GM13976 (cell line): ENCODE measurements at regions not wholly inside any gene's neighbourhood (a gene's known extent, or its start where the extent isn't known, plus 50 kb on each side); places are given as distances from the start of the nearest gene placed in this dataset.

Source experiments
- DNase-seq: peaks from one replicate; pipeline ENCODE4 v3.0.0; 2012; ENCODE audit warnings: low spot score
- in situ Hi-C: fragments of 300-500 bp; cut with MboI; formaldehyde crosslinking; loops from one replicate; pipeline ENCODE4 v1.12.0; 2022; ENCODE audit warnings: low sequenced_read_pairs, mixed read lengths, inconsistent platforms; ENCODE audit not compliant: unreplicated experiment
- TF ChIP-seq, protein P1 (sequence below): IDR thresholded peaks from 2 replicates; pipeline ENCODE4 v1.5.1; 2012; ENCODE audit warnings: borderline replicate concordance, mild to moderate bottlenecking; ENCODE audit not compliant: insufficient read depth; ENCODE audit errors: extremely low read depth, missing control alignments, control extremely low read depth

DNA sequence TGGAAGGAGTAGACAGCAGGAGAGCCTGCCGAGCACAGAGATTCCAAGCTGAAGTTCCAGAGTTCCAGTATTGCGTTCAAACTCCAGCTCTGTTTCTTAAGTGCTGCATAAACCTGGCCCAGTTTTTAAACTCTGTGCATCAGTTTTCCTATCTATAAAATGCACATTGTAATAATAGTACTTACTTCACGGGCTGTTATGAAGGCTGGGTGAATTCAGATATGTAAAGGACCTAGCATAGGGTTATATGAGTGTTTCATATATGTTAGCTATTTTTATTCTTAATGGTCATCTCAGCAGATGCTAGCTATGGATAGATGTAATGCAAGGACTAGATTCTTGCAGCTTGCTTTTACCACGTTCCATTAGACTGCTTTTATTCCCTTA is 293.1 kb upstream of the SEMA3C start:
- TF ChIP-seq, protein P1, sequence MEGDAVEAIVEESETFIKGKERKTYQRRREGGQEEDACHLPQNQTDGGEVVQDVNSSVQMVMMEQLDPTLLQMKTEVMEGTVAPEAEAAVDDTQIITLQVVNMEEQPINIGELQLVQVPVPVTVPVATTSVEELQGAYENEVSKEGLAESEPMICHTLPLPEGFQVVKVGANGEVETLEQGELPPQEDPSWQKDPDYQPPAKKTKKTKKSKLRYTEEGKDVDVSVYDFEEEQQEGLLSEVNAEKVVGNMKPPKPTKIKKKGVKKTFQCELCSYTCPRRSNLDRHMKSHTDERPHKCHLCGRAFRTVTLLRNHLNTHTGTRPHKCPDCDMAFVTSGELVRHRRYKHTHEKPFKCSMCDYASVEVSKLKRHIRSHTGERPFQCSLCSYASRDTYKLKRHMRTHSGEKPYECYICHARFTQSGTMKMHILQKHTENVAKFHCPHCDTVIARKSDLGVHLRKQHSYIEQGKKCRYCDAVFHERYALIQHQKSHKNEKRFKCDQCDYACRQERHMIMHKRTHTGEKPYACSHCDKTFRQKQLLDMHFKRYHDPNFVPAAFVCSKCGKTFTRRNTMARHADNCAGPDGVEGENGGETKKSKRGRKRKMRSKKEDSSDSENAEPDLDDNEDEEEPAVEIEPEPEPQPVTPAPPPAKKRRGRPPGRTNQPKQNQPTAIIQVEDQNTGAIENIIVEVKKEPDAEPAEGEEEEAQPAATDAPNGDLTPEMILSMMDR: no peak
- in situ Hi-C loops: no loop called here
- no peak for DNase-seq

DNA sequence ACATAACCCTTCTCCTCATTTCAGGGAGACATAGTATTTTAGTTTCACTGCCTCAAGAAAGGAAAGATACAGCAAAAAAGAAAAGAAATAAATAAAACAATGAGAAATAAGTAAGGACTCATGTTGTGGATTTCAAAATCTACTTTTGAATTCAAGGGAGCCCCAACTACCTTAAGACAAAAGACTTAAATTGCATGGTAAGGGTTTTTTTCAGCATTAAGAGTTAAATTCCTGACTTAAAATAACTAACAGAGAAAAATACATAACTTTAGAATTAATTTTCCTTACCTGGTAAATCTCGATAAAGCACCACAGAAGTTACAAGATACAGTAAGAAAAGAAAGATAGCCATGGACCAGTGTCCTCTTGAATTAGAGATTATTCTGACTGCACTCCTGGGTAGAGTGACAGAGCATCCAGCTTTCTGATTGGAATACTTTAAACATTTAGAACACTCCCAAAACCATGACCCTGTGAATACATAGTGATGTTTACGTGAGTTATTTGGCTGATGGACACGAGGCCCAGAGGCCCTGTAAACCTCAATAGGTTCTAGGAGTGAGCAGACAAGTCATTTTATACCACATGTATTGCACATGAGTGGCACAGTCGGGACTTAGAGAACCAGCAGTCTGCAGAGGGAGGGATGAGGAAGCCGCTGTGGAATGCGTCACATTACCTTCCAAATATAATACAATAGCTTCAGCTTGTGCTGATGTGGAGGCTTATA is 292.5 kb upstream of the SEMA3C start:
- in situ Hi-C loops: no loop called here
- TF ChIP-seq, protein P1: no peak

DNA sequence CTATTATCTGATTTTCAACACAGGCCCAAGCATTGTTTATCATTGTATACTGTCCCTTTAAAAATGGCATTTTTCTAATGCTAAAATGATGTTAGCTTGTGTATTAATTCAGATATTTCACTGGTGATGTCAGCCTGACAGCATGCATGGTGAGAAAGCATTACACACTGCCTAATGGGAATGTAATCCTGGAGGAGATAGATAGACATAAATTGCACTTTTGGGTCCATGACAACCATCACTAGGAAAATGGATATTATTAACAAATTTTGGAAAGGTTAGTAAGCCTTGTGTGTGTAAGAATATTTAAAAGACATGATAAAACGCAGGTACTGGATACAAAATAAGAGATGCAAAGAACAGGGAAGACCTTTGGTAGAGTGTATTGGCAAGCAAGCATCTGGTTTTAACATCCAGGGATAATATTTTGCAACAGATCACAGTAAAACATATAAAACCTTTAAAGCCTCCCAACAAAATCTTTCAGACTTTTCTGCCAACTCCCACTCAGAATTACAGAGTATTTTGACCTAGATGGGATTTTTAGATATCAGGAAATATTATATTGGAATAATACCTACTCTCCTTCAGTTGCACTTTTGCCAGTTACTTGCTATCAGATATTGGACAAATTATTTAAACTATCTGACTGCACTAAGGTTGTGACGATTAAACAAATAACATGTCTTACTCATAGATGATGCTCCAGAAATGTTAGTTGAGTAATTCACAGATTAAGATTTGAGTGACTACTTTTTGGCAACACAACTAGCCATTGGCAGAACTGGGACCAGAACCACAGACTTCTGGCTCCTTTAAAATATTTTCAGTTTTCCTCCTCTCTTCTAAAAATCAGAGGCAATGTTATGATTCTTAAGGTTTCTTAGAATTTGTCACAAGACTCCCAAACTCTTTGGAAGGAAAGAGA is 291.6 kb upstream of the SEMA3C start:
- no peak for DNase-seq
- in situ Hi-C loops: no loop called here
- TF ChIP-seq, protein P1: no peak

More for the DNA sequence above, 292.5 kb upstream of the SEMA3C start:
- no peak for DNase-seq

DNA sequence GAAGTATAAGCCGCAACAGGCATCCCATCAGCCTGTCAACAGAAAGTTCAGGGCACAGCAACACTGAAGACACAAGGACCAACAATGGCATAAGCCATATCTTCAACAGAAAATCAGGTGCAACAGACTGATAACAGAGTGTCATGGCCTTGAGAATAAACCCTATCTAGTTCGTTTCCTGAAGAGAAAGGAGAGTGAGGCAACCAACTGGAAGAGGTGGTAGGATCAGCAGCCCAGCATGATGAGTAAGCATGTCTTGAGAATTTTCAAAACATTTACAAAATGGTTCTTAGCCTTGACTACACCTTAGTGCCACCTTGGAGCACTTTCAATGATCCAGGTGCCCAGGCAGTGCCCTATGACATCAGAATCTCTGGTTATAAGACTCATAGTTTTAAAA is 290.2 kb upstream of the SEMA3C start:
- DNase-seq: no peak
- in situ Hi-C loops: no loop called here

DNA sequence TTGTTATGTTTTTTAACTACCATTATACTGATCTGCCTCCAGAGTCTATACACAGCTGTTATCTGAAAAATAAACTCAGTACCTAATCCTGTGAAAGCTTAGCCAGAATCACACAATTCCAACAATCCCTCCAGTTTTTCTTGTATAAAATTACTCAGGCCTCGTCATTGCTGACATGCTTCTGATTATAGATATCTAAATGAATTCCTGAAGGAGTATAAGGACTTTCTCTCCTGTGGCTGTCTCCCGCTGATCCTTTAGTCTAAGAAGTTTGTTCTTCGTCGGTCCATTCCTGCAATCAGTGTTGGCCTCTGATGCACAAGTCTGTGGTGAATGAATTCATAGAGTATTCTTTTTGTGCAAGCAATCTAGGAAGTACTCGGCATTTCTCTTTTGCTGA is 288.9 kb upstream of the SEMA3C start:
- TF ChIP-seq, protein P1: no peak
- no peak for DNase-seq
- in situ Hi-C loops: no loop called here

More for the DNA sequence above, 290.2 kb upstream of the SEMA3C start:
- TF ChIP-seq, protein P1: no peak

DNA sequence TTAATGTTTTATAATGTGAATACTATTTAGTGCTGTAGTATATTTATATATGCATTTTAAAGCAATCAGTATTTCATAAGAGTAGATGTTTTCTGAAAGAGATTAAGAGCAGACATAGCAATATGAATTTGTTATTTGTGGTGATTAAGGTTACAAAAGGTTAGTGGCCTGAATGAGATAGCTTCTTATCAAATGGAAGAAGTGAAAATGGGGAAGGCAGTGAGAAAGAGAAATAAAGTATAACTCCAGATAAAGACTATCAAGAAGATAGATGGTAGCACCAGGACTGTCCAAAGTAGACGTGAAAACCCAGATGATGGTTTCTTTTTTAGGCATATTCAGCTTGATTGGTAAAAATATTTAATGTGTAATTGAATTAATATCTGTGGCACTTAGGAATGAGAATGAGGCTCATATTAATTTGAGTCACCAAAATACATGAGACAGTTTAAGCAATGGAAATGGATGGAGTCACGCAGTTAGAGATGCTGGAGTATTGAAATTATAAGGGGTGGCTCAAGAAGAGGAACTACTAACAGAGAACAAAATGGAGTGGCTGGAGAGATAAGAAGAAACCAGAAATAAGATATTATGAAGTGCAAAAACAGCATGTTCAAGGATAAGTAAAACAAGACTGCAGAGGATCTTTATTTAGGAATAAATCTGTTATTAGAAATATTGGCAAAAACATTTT is 288.0 kb upstream of the SEMA3C start:
- TF ChIP-seq, protein P1: no peak

More for the DNA sequence above, 288.0 kb upstream of the SEMA3C start:
- DNase-seq: no peak
- in situ Hi-C loops: no loop called here
